GM12872 (cell line): ENCODE measurements at regions not wholly inside any gene's neighbourhood (a gene's known extent, or its start where the extent isn't known, plus 50 kb on each side); places are given as distances from the start of the nearest gene placed in this dataset.
A peak's percentile ranks its signal among the peaks of the same experiment; 100 is the strongest.

Experiments used
- TF ChIP-seq, protein P1 (sequence below): IDR thresholded peaks from 3 replicates; pipeline ENCODE4 v1.5.1; 2011; ENCODE audit warnings: low read depth, mild to moderate bottlenecking, low read length, moderate library complexity; ENCODE audit not compliant: insufficient read depth

DNA sequence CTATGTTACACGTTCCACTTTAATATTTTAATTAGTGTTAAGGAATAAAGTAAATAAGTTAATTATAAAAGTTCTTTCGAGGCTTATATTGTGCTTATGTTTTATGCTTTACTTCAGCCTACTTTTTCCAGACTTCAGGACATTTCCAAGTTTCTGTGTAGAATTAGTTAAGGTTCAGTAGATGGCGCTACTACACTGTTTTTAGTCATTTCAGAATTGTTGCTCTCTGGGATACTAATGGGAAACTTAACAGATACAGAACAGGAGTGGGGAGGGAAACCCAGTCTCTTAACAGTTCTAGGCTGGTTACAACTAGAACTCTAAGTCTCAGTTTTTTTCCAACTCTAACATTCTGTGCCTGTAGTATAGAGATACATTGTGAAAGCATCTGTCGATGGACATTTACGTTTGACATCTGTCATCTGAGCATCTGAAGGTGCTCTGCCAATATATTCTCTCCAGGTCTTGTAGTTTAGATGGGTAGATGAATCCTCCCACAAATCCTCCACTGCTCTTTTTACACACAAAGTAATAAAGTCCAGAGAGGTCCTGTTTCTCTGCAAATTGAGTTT lies 56.8 kb upstream of the FAM171A1 start:
- TF ChIP-seq, protein P1, sequence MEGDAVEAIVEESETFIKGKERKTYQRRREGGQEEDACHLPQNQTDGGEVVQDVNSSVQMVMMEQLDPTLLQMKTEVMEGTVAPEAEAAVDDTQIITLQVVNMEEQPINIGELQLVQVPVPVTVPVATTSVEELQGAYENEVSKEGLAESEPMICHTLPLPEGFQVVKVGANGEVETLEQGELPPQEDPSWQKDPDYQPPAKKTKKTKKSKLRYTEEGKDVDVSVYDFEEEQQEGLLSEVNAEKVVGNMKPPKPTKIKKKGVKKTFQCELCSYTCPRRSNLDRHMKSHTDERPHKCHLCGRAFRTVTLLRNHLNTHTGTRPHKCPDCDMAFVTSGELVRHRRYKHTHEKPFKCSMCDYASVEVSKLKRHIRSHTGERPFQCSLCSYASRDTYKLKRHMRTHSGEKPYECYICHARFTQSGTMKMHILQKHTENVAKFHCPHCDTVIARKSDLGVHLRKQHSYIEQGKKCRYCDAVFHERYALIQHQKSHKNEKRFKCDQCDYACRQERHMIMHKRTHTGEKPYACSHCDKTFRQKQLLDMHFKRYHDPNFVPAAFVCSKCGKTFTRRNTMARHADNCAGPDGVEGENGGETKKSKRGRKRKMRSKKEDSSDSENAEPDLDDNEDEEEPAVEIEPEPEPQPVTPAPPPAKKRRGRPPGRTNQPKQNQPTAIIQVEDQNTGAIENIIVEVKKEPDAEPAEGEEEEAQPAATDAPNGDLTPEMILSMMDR: peak; percentile 30; the same call in 1 of the 3 replicates

DNA sequence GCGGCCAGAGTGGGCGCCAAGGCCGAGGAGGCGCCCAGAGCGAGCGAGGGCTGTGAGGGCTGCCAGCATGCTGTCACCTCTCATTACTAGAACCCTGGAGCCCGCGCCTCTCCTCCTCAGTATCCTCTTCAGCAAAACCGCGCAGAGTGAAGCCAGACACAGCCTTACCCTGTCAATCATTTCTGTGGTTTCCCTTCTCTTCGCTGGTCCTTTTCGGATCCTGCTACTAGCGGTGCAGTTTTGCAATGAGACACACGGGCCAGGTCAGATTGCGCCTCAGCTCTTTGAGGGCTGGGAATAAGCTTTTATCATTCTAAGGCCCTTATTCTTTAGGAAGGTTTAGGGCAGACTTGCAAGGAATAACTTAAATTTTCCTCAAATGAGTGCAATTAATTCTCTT lies 55.5 kb upstream of the FAM171A1 start:
- TF ChIP-seq, protein P1: no peak

DNA sequence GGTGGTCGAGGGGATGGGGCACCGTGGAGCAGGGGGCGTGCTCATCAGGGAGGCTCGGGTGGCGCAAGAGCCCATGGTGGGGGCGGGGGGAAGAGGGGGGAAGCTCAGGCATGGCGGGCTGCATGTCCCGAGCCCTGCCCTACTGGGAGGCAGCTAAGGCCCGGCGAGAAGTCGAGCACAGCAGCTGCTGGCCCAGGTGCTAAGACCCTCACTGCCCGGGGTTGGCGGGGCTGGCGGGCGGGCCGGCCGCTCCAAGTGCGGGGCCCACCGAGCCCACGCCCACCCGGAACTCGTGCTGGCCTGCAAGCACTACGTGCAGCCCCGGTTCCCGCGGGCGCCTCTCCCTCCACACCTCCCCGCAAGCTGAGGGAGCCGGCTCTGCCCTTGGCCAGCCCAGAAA lies 55.0 kb upstream of the FAM171A1 start:
- TF ChIP-seq, protein P1: no peak
